ENCODE measurements at regions not wholly inside any gene's neighbourhood (a gene's known extent, or its start where the extent isn't known, plus 50 kb on each side); places are given as distances from the start of the nearest gene placed in this dataset.

DNA sequence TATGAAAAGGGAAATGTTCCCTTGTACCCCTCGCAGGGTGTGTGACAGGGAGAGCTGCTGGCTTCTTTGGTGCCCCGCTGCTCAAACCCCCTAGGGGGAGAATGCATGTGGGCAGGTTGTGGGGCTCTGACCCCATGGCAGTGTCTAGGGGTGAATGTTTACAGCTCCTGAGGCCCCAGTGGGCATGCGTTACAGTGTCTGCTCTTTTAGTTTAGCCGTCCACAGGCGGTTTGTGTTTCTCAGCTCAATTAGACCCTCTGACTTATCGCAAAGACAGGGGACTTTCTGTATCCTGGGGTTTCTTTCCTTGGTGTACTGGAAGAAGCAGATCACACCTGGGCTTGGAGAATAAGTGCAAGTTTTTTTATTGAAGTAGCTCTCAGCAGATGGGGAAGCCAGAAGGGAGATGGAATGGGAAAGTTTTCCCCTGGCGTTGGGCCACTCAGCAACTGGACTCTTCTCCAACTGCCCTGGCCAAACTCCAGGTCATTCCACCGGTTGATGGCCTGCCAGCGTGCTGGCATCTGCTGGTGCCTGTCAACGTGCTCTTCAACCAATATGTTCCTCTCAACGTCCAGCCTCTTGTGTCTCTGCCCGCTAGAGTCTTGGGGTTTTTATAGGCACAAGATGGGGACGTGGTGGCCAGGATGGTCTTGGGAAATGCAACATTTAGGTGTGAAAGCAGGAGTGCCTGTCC, 720.9 kb downstream of the FSCB start:
- TF ChIP-seq POLR2A (IDR thresholded peaks at IDR 0.05), result no peak
- TF ChIP-seq, protein P1, sequence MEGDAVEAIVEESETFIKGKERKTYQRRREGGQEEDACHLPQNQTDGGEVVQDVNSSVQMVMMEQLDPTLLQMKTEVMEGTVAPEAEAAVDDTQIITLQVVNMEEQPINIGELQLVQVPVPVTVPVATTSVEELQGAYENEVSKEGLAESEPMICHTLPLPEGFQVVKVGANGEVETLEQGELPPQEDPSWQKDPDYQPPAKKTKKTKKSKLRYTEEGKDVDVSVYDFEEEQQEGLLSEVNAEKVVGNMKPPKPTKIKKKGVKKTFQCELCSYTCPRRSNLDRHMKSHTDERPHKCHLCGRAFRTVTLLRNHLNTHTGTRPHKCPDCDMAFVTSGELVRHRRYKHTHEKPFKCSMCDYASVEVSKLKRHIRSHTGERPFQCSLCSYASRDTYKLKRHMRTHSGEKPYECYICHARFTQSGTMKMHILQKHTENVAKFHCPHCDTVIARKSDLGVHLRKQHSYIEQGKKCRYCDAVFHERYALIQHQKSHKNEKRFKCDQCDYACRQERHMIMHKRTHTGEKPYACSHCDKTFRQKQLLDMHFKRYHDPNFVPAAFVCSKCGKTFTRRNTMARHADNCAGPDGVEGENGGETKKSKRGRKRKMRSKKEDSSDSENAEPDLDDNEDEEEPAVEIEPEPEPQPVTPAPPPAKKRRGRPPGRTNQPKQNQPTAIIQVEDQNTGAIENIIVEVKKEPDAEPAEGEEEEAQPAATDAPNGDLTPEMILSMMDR (IDR thresholded peaks at IDR 0.05 in 4 of 5, conservative IDR thresholded peaks at IDR 0.05 in 1 of 5), result no peak

Measured in gastrocnemius medialis (tissue), 4 donors.